HFF-Myc (cell line): ENCODE measurements at regions not wholly inside any gene's neighbourhood (a gene's known extent, or its start where the extent isn't known, plus 50 kb on each side); places are given as distances from the start of the nearest gene placed in this dataset.

Source experiments
- DNase-seq: peaks from one replicate; pipeline ENCODE4 v3.0.0-alpha.2; 2011; ENCODE audit warnings: low read depth; ENCODE audit errors: extremely low read depth
- H3K4me3 ChIP-seq: replicated peaks from 2 replicates; pipeline ENCODE4 v1.5.1; 2011; ENCODE audit warnings: low read depth, mild to moderate bottlenecking, control low read depth, low read length
- CTCF ChIP-seq: IDR thresholded peaks from 2 replicates; pipeline ENCODE4 v1.5.1; 2012; ENCODE audit warnings: mild to moderate bottlenecking, low read depth, low read length, control low read depth; ENCODE audit errors: missing control alignments

DNA sequence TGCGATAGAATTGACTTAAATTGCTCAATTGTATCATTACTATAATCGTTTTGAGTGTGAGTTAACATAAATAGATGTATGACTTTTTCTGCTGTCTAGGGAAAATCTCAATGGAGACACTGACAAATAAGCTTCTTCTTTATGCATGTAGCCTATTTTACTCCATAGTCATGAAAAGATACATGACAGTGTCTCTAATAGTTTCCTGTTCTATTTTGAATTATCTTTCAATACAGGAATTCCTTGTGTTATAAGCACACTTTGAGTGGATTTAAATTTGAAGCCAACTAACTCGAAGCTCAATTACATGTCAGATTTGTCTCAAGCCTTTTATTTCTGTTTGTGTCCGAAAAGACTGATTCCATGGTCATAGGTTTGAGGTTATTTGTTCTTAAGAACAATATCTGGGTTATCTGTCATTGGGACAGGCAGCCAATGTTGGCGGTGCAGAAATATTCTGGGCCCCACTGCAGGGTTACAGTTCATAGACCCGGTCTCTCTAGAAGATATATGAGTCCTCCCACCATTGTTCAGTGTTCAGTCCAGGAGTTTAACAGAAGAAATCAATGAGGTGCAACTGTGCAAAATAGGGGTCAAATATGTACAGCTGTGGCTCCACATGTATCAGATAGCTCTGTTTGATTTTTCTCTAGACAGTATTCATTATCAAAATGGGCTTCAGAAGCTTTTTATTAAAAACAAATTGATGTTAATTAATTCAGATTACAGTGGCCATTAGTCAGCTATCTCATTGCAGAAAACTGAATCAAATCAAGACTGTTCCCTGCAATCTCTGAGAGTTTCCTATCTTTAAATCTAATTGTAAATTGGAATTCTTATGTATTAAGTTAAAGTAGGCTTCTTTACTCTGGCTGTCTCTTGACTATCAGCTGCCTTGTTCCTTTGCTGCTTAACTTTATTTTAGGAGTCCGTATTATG is 1238.8 kb downstream of the NXPH1 start:
- no peak for DNase-seq
- TF ChIP-seq CTCF = no peak
- no peak overlapping the region for H3K4me3 ChIP-seq

DNA sequence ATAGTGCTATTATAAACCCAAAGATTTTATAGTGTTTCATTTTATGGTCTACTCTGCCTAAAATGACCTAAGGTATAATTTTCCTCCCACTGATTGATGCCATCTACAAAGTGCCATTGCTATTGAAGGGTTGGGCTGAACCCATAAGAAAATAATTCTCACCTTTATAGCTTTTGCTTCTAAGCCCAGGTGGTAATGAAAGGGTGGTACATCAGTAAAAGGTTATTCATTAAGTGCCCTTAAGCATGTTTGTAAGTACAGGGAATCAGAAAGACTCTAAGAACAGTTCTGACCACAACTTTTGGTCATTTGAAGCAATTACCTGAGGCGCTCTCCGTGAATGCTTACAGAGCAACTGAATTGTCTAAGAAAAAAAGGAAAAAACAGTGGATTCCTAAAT is 1247.3 kb downstream of the NXPH1 start:
- TF ChIP-seq CTCF = no peak
- H3K4me3 ChIP-seq = no peak overlapping the region
- DNase-seq = no peak

DNA sequence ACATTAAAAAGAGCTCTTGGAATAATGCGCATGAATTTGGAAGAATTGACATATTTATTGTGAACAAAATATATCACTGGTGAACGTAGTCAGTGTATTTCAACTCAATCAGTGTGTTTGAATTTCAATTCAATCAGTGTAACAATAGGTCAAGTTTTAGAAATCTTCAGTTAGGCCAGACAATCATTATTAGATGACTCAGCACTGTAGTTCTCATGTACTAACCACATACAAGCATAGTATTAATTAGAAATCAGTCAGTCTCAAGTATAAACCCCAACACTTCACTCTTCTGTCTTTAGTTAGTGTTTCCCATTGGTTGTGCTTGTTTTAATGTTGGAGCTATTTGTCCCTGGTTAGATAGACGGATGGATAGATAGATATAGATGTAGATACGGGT is 1247.9 kb downstream of the NXPH1 start:
- no peak for DNase-seq
- no peak for TF ChIP-seq CTCF
- H3K4me3 ChIP-seq = no peak overlapping the region

- H3K4me3 ChIP-seq = no peak overlapping the region
- TF ChIP-seq CTCF = no peak
- no peak for DNase-seq
Measured at GRCh38 chr7:9691286-9691685, 1257.9 kb downstream of the NXPH1 start.

GRCh38 chr7:9698375-9698774 is 1265.0 kb downstream of the NXPH1 start:
- DNase-seq = no peak
- no peak for TF ChIP-seq CTCF
- H3K4me3 ChIP-seq = no peak overlapping the region

- DNase-seq = no peak
- no peak for TF ChIP-seq CTCF
- H3K4me3 ChIP-seq = no peak overlapping the region
Measured at GRCh38 chr7:9709216-9709615, 1264.5 kb upstream of the PHF14 start.
